Neural crest cell (in vitro differentiated cells): ENCODE measurements at regions not wholly inside any gene's neighbourhood (a gene's known extent, or its start where the extent isn't known, plus 50 kb on each side); places are given as distances from the start of the nearest gene placed in this dataset.

ENCODE experiments used
- DNase-seq: peaks from one replicate; pipeline ENCODE4 v3.0.0; 2021; ENCODE audit warnings: low read depth, mixed read lengths, low spot score
- H3K27ac Mint-ChIP-seq: one replicate; pipeline ENCODE4 v1.8.0; 2021; ENCODE audit warnings: mild to moderate bottlenecking, mixed read lengths; ENCODE audit not compliant: unreplicated experiment
- H3K27me3 Mint-ChIP-seq: 2 replicates; pipeline ENCODE4 v1.8.0; 2021; ENCODE audit warnings: low read depth, mild to moderate bottlenecking, mixed read lengths
- H3K36me3 Mint-ChIP-seq: 2 replicates; pipeline ENCODE4 v1.8.0; 2021; ENCODE audit warnings: low read depth, mild to moderate bottlenecking, mixed read lengths
- H3K4me1 Mint-ChIP-seq: 2 replicates; pipeline ENCODE4 v1.8.0; 2021; ENCODE audit warnings: mixed read lengths
- H3K4me3 Mint-ChIP-seq: one replicate; pipeline ENCODE4 v1.8.0; 2021; ENCODE audit warnings: mild to moderate bottlenecking, mixed read lengths
- H3K9me3 Mint-ChIP-seq: 2 replicates; pipeline ENCODE4 v1.8.0; 2021; ENCODE audit warnings: mixed read lengths
- CTCF ChIP-seq: fragments of 200-600 bp; sonication (generic); conservative IDR thresholded peaks from 2 replicates; pipeline ENCODE4 v1.5.0; 2021; ENCODE audit warnings: antibody characterized with exemption, mild to moderate bottlenecking

GRCh38 chr12:73187765-73188164, 915.6 kb downstream of the TRHDE start:
- Mint-ChIP-seq H3K27ac (no peak overlapping the region), H3K36me3 (peaks cover 7% of the 10 kb centered on the region), H3K4me3 (no peak overlapping the region), H3K4me1 (no peaks in the 10 kb centered on the region), H3K9me3 (peaks cover 17% of the 10 kb centered on the region), H3K27me3 (no peaks in the 10 kb centered on the region)
- no peak for TF ChIP-seq CTCF
- DNase-seq = no peak

GRCh38 chr12:73210548-73211204, 938.5 kb downstream of the TRHDE start:
- Mint-ChIP-seq H3K27ac (no peak overlapping the region), H3K27me3 (no peaks in the 10 kb centered on the region), H3K9me3 (peaks cover 3% of the 10 kb centered on the region), H3K4me3 (no peak overlapping the region), H3K36me3 (peaks cover 3% of the 10 kb centered on the region), H3K4me1 (no peaks in the 10 kb centered on the region)
- no peak for DNase-seq
- no peak for TF ChIP-seq CTCF

- no peak overlapping the region for H3K27ac Mint-ChIP-seq
- no peaks in the 10 kb centered on the region for H3K27me3 Mint-ChIP-seq
- no peak overlapping the region for H3K4me3 Mint-ChIP-seq
- no peak for DNase-seq
- H3K4me1 Mint-ChIP-seq = no peaks in the 10 kb centered on the region
- peaks cover 2% of the 10 kb centered on the region for H3K9me3 Mint-ChIP-seq
- no peaks in the 10 kb centered on the region for H3K36me3 Mint-ChIP-seq
- TF ChIP-seq CTCF = no peak
These were observed 948.8 kb downstream of the TRHDE start for GRCh38 chr12:73220951-73221350.

GRCh38 chr12:73221398-73221797, 949.2 kb downstream of the TRHDE start:
- Mint-ChIP-seq H3K9me3 (peaks cover 2% of the 10 kb centered on the region), H3K4me3 (no peak overlapping the region), H3K36me3 (no peaks in the 10 kb centered on the region), H3K27ac (no peak overlapping the region), H3K27me3 (no peaks in the 10 kb centered on the region), H3K4me1 (no peaks in the 10 kb centered on the region)
- no peak for DNase-seq
- TF ChIP-seq CTCF = no peak

GRCh38 chr12:73221836-73222235, 949.7 kb downstream of the TRHDE start:
- Mint-ChIP-seq H3K4me1 (no peaks in the 10 kb centered on the region), H3K9me3 (peaks cover 2% of the 10 kb centered on the region), H3K27ac (no peak overlapping the region), H3K4me3 (no peak overlapping the region), H3K27me3 (no peaks in the 10 kb centered on the region), H3K36me3 (no peaks in the 10 kb centered on the region)
- no peak for DNase-seq
- no peak for TF ChIP-seq CTCF
